Stimulated activated CD4-positive, alpha-beta T cell treated with anti-CD3 and anti-CD28 coated beads, TNF-alpha, amount 100 ng/mL, for 1 hour (primary cell): ENCODE measurements at regions not wholly inside any gene's neighbourhood (a gene's known extent, or its start where the extent isn't known, plus 50 kb on each side); places are given as distances from the start of the nearest gene placed in this dataset.

Source experiments
- DNase-seq, 3 donors: peaks; one replicate each; pipeline ENCODE4 v3.0.0-alpha.2; 2020; ENCODE audit warnings: low read depth in 3 of 3, low spot score in 1 of 3

- no peak for DNase-seq
These were observed 118.9 kb downstream of the IRS1 start for GRCh38 chr2:226680719-226681118.

- no peak for DNase-seq
These were observed 120.1 kb downstream of the IRS1 start for GRCh38 chr2:226679389-226680065.

GRCh38 chr2:226678422-226678821, 121.2 kb downstream of the IRS1 start:
- no peak for DNase-seq

- DNase-seq, result no peak
These were observed 122.5 kb downstream of the IRS1 start for GRCh38 chr2:226677080-226677479.

GRCh38 chr2:226676618-226677017, 123.0 kb downstream of the IRS1 start:
- no peak for DNase-seq

GRCh38 chr2:226674123-226674522, 125.5 kb downstream of the IRS1 start:
- DNase-seq, result no peak

- DNase-seq, result no peak
These were observed 126.3 kb downstream of the IRS1 start for GRCh38 chr2:226673314-226673723.

GRCh38 chr2:226671141-226671676, 128.4 kb downstream of the IRS1 start:
- DNase-seq, result no peak

GRCh38 chr2:226669905-226670304, 129.7 kb downstream of the IRS1 start:
- DNase-seq, result no peak

- DNase-seq, result no peak
These were observed 130.4 kb downstream of the IRS1 start for GRCh38 chr2:226669249-226669648.

GRCh38 chr2:226667736-226668135, 131.9 kb downstream of the IRS1 start:
- no peak for DNase-seq

GRCh38 chr2:226665306-226665831, 134.3 kb downstream of the IRS1 start:
- no peak for DNase-seq

GRCh38 chr2:226664661-226665060, 135.0 kb downstream of the IRS1 start:
- DNase-seq, result no peak

GRCh38 chr2:226664140-226664539, 135.5 kb downstream of the IRS1 start:
- no peak for DNase-seq

- DNase-seq, result no peak
These were observed 137.7 kb downstream of the IRS1 start for GRCh38 chr2:226661789-226662545.

- DNase-seq, result no peak
These were observed 139.1 kb downstream of the IRS1 start for GRCh38 chr2:226660526-226660925.

GRCh38 chr2:226660124-226660523, 139.5 kb downstream of the IRS1 start:
- no peak for DNase-seq

- no peak for DNase-seq
These were observed 140.2 kb downstream of the IRS1 start for GRCh38 chr2:226659410-226659809.

GRCh38 chr2:226658555-226658954, 141.1 kb downstream of the IRS1 start:
- no peak for DNase-seq

- DNase-seq, result no peak
These were observed 142.1 kb downstream of the IRS1 start for GRCh38 chr2:226657340-226658053.

GRCh38 chr2:226656367-226656766, 143.3 kb downstream of the IRS1 start:
- DNase-seq, result no peak

GRCh38 chr2:226655871-226656270, 143.7 kb downstream of the IRS1 start:
- DNase-seq, result no peak
